OCI-M2 (cell line): ENCODE measurements at regions not wholly inside any gene's neighbourhood (a gene's known extent, or its start where the extent isn't known, plus 50 kb on each side); places are given as distances from the start of the nearest gene placed in this dataset.
"Not testable (repeated sequence)": the region's sequence is repeated elsewhere in the genome, so short reads cannot be mapped to it uniquely, and the experiment has no call there.

Experiments used
- DNase-seq: peaks from one replicate; lab custom pipeline; 2025; ENCODE audit not compliant: unreplicated experiment; lab: John Stamatoyannopoulos, UW

DNA sequence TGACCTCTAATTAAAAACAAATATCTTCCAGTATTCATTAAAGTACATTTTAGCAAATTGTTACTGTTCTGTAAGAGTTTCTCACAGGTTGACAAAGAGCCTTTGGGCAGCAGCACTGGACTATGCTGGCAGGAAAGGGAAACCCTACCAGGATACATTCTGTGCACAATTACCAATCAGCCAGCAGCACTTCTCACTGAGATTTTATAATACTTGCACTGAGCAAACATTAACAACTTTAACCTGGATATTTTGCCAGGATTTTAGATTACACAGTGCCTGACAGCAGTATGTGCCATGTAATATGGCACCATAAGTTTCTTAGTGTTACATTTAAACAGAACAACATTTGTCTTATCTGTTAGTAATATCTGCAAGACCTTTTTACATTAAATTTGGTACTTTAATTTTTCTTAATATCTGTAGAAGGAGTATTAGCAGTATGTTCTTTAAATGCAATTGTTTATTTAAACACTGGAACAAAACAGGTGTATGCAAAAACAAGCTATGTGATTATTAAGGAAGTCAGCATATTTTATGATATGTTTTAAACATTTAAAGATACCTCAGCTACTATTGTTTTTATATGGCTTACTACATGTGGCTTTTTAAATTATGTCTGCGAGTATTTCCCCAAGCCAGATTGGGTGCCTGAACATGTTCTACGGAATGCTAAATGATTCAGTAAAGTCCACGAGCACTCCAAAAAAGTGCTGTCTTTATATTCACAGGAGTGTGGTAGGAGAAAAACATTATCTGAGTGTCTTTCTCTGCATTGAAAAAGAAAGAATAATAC lies 699.0 kb upstream of the LUZP2 start:
- DNase-seq = no peak

- not testable (repeated sequence) for DNase-seq
Measured at GRCh38 chr11:23834306-23834705, 662.5 kb upstream of the LUZP2 start.

DNA sequence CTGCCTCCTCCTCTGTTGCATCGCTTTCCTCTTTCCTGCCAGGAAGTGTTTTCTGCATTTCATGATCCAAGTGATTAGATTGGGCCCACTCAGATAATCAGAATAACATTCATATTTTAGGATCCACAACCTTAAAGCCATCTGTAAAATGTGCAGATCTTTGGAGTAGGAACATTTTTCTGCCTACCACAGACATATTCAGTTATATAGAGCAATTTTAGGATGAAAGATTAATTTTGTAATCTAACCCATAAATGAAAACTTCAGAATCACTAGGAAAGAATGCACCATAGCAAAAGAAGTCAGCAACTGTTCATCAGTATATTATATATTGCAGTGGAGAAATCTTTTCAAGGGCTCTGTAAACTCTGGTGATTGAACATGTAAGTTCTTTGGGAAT lies 659.9 kb upstream of the LUZP2 start:
- no peak for DNase-seq

DNA sequence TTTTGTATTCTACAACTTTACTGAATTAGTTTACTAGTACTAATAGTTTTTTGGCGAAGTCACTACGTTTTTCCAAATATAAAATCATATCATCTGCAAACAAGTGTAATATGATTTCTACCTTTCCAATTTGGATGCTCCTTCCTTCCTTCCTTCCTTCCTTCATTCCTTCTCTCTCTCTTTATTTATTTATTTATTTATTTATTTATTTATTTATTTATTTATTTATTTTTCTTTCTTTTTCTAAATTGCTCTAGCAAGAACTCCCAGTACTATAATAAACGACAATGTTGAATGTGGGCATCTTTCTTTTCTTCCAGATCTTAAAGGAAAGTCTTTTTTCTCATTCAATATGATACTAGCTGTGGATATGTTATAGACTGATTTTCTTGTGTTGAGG lies 656.0 kb upstream of the LUZP2 start:
- DNase-seq = no peak

DNA sequence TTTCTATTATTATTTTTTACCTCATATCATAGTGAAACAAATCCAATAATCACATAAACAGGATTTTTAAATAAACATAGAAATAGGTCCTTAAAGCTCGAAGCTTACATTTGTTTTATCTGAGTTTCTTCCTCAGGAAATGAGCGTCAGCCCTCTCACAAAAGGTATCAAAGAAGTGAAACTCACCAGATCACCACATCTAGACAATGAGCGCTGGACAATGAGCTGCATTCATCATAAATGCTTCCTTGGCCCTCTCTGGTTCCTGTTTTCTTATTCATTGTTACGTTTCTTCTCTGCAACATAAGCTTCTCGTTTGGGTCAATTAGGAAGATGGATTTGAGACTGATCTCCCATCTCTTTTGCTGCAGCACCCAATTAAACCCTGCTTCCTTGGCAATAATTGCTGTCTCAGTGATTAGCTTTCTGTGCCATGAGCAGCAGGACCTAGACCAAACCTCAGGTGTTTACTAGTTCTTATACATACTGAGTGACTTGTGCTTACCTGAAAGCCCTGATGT lies 649.9 kb upstream of the LUZP2 start:
- DNase-seq = no peak

- DNase-seq = no peak
Measured at GRCh38 chr11:23851216-23851615, 645.6 kb upstream of the LUZP2 start.

DNA sequence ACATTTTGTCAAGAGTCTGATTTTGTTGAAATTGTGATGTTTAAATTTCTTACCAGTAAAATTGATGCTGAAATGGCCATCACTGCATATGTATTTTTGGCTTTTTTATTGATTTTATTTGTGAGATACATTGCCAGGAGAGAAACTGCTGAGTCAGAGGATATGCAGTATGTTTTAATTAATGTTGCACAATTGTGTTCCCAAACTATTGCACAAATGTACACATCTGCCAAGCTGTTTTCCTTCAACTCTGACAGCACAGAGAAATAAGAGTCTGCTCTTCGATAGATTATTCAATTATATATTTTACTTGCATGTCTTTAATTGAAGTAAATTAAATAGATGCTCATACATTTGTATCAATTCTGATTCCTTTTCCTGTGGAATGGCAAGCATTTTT lies 640.2 kb upstream of the LUZP2 start:
- DNase-seq = no peak

DNA sequence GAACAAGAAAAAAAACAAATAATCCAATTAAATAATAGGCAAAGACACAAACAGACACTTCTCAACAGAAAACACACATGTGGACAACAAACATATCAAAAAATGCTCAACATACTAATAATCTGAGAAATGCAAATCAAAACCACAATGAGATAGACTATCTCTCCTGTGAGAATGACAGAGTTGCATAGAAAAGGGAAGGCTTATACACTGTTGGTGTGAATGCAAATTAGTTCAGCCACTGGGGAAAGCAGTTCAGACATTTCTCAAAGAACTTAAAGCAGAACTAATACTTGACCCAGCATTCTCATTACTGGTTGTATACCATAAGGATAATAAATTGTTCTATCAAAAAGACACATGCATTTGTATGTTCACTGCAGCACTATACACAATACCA lies 637.8 kb upstream of the LUZP2 start:
- no peak for DNase-seq

- DNase-seq = no peak
Measured at GRCh38 chr11:23861615-23862014, 635.2 kb upstream of the LUZP2 start.

DNA sequence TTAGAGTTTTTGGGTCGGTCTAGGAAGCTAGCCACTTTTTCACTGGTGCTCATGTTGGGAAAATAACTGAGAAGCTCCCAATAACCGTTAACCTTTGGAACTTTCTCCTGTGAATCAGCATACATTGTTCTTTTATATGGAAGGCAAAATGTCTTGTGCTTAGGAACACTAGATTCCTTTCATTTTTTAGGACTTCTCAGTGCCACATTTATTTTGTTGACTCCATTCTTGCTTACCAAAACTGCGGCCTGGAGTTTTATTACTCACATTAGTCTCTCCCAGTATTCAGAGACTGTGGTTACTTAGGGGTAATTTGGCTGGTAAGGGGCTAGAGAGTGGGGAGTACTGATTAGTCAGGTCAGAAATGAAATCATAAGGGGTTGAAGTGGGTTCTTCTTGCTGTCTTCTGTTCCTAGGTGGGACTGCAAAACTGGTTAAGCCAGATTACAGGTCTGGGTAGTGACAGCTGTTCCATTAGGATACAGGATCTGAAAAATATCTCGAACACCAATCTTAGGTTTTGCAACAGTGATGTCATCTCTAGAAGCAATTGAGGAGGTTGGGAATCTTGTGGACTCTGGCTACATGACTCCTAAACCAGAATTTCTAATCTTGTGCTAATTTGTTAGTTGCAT lies 631.4 kb upstream of the LUZP2 start:
- no peak for DNase-seq

GRCh38 chr11:23866641-23867040 lies 630.2 kb upstream of the LUZP2 start:
- DNase-seq = no peak

GRCh38 chr11:23869671-23870070 lies 627.2 kb upstream of the LUZP2 start:
- DNase-seq = no peak

DNA sequence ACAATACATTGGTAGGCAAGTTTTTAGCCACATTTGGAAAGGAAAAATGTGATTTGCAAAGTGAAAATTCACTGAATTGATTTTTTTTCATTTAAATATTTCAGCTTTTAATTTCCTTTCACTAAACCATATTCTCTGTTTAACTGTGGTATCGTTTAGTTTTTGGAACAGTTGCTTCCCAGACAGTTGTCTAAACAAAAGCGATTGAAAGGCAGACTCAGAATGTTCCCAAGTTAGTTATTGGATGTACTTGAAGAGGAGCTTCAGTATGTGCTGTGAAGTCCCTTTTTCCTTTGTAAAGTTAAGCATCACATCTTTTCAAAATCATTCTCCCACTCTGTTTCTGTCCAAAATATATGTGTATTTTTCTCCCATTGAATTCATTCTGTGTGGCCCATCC lies 623.4 kb upstream of the LUZP2 start:
- DNase-seq = no peak

DNA sequence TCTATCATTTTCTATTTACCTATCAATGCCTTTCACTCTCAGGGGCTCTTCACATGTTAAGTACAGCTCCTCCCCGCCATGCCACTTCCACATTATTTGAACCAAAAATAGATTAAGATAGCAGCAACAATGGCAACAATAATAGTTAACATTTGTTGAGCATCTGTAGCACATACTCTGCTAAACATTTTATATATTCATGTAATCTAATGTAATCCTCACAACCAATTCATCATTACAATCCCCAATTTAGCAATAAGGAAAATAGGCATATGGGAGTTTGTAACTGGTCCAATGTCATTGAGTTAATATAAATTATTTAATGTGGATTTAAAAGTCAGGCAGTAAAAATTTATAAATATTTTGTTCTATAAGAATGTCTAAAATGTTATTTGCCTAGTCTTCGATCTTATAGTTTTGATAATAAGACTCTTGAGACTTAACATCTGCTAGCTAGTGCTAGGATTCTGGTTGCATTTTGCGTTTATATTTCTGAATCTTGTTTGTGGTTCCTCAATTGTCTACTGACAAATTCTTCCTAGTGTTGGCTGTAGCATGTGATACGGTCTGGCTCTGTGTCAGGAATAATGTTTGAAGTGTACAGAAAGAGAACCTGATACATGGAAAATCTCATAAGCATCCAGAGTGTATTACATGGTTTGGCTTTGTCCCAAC lies 621.5 kb upstream of the LUZP2 start:
- no peak for DNase-seq

- DNase-seq = not testable (repeated sequence)
Measured at GRCh38 chr11:23883426-23884048, 613.3 kb upstream of the LUZP2 start.

GRCh38 chr11:23884341-23884740 lies 612.5 kb upstream of the LUZP2 start:
- DNase-seq = no peak

- no peak for DNase-seq
Measured at GRCh38 chr11:23885801-23886200, 611.1 kb upstream of the LUZP2 start.

DNA sequence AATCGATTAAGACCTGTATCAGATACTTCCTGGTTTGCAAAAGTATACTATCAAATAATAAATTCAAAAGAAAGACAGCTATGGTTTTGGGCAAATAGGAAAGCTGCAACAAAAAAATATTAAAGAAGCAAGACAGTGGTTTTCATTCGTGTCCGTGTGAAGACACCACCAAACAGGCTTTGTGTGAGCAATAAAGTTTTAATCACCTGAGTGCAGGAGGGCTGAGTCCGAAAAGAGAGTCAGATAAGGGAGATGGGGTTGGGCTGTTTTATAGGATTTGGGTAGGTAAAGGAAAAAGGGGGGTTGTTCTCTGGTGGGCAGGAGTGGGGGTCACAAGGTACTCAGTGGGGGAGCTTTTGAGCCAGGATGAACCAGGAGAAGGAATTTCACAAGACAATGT lies 609.7 kb upstream of the LUZP2 start:
- DNase-seq = not testable (repeated sequence)

- DNase-seq = no peak
Measured at GRCh38 chr11:23893126-23893525, 603.7 kb upstream of the LUZP2 start.

DNA sequence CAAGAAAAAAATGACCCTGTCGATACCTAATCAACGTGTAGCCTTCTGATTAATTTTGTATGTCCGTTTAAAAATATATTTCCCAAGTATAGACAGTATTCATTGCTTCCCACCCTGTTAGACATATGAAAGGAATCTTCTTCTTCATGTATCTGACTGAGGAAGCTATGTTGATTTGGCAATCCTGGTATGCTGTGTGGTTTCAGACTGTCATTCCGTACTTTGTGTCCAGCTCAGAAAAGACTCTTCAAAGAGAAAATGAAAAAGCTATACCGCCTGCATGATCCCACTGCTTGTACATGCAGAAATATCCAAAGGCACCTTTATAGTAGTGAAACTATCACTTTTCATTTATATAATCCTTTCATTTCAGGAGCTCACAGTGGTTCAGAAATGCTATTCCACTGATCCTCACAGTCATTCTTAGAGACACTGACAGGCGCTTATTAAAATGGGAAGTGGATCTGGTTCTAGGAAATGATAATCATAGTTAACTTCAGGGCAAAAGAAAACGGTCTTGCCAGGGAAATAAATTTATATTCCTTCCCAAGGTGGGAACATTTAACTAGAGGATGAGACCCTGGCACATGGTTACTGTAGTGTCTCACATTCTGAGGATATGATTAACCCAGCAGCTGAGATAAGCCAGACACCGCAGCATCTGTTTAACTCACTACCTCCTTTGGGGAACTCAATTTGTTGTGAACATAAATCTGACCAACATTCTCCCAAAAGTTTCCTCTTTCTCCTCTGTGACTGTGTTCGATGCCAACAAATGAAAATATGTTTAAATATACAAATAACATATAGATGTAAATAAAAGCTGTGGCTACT lies 599.2 kb upstream of the LUZP2 start:
- DNase-seq = no peak
